ENCODE measurements at regions not wholly inside any gene's neighbourhood (a gene's known extent, or its start where the extent isn't known, plus 50 kb on each side); places are given as distances from the start of the nearest gene placed in this dataset.

GRCh38 chr10:131747251-131747650 is 153.6 kb upstream of the PPP2R2D start:
- Histone ChIP-seq H3K4me2 (ENCODE audit: low read length) (no peak overlapping the region), H3K9me3 (ENCODE audit: low read length) (no peaks in the 10 kb centered on the region), H3K9me2 (ENCODE audit: insufficient read depth, low read length) (no peaks in the 10 kb centered on the region), H3K27me3 (ENCODE audit: insufficient read depth, low read depth, low read length) (no peaks in the 10 kb centered on the region), H3K36me3 (ENCODE audit: insufficient read depth, low read length) (no peaks in the 10 kb centered on the region), H3F3A (ENCODE audit: insufficient read depth, low read length, poor library complexity, severe bottlenecking) (no peaks in the 10 kb centered on the region), H4K20me1 (ENCODE audit: insufficient read depth) (no peaks in the 10 kb centered on the region), H2AFZ (ENCODE audit: low read depth, low read length) (no peak overlapping the region), H3K27ac (ENCODE audit: low read length) (no peak overlapping the region), H3K4me3 (ENCODE audit: low read length) (no peak overlapping the region), H3K79me2 (replicated peaks; ENCODE audit: insufficient read depth, low read length) (no peaks in the 10 kb centered on the region), H3K9ac (ENCODE audit: low read length) (no peak overlapping the region)
- TF ChIP-seq REST (IDR thresholded peaks at IDR 0.05; ENCODE audit: borderline replicate concordance): no peak
- no peak for TF ChIP-seq SMC3 (conservative IDR thresholded peaks at IDR 0.05; ENCODE audit: poor library complexity)
- TF ChIP-seq CTCF (IDR thresholded peaks at IDR 0.05; ENCODE audit: poor library complexity, severe bottlenecking): no peak
- TF ChIP-seq POLR2AphosphoS5 (IDR thresholded peaks at IDR 0.05): no peak
- no peak for TF ChIP-seq EP300 (conservative IDR thresholded peaks at IDR 0.05; ENCODE audit: poor library complexity, severe bottlenecking)
- no peak for TF ChIP-seq MXI1 (conservative IDR thresholded peaks at IDR 0.05; ENCODE audit: poor library complexity, severe bottlenecking)

DNA sequence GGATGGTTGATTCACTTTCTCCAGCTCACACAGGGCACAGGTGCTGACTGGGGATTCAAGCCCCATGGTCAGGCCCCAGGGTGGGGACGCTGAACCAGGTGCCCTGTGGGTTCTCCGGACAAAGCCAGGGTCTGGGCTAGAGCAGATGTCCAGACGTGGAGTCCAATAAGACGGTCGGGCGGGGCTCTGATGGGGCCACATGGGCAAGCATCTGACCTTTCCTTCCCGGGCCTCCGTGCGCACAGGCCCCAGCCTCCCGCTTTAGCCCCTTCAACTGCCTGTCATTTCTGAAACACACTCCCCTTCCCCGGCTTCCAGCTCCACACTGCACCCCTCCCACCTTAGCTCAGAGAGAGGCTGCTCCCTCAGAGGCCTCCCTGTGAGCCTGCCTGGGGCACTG is 153.0 kb upstream of the PPP2R2D start:
- TF ChIP-seq CTCF (IDR thresholded peaks at IDR 0.05; ENCODE audit: poor library complexity, severe bottlenecking): no peak
- no peak for TF ChIP-seq POLR2AphosphoS5 (IDR thresholded peaks at IDR 0.05)
- no peak for TF ChIP-seq SMC3 (conservative IDR thresholded peaks at IDR 0.05; ENCODE audit: poor library complexity)
- no peak for TF ChIP-seq MXI1 (conservative IDR thresholded peaks at IDR 0.05; ENCODE audit: poor library complexity, severe bottlenecking)
- no peak for TF ChIP-seq TAF1 (IDR thresholded peaks at IDR 0.05; ENCODE audit: low read depth)
- no peak for TF ChIP-seq REST (IDR thresholded peaks at IDR 0.05; ENCODE audit: borderline replicate concordance)
- no peak for TF ChIP-seq EZH2 (IDR thresholded peaks at IDR 0.05; ENCODE audit: borderline replicate concordance, insufficient read depth, low read length, poor library complexity, severe bottlenecking)
- no peak for TF ChIP-seq RAD21 (conservative IDR thresholded peaks at IDR 0.05)
- TF ChIP-seq EP300 (conservative IDR thresholded peaks at IDR 0.05; ENCODE audit: poor library complexity, severe bottlenecking): no peak
- no peaks in the 10 kb centered on the region for H3F3A ChIP-seq (ENCODE audit: insufficient read depth, low read length, poor library complexity, severe bottlenecking)
- H3K9me2 ChIP-seq (ENCODE audit: insufficient read depth, low read length): no peaks in the 10 kb centered on the region
- no peaks in the 10 kb centered on the region for H3K79me2 ChIP-seq (replicated peaks; ENCODE audit: insufficient read depth, low read length)
- no peak overlapping the region for H3K4me2 ChIP-seq (ENCODE audit: low read length)
- no peaks in the 10 kb centered on the region for H4K20me1 ChIP-seq (ENCODE audit: insufficient read depth)
- no peaks in the 10 kb centered on the region for H3K36me3 ChIP-seq (ENCODE audit: insufficient read depth, low read length)
- no peaks in the 10 kb centered on the region for H3K27me3 ChIP-seq (ENCODE audit: insufficient read depth, low read depth, low read length)
- H3K9me3 ChIP-seq (ENCODE audit: low read length): no peaks in the 10 kb centered on the region
- H3K4me3 ChIP-seq (ENCODE audit: low read length): no peak overlapping the region
- no peak overlapping the region for H3K9ac ChIP-seq (ENCODE audit: low read length)
- no peak overlapping the region for H3K27ac ChIP-seq (ENCODE audit: low read length)
- H2AFZ ChIP-seq (ENCODE audit: low read depth, low read length): no peak overlapping the region
